Inflammatory macrophage treated with lipopolysaccharide for 1 hour (primary cell): ENCODE measurements at regions not wholly inside any gene's neighbourhood (a gene's known extent, or its start where the extent isn't known, plus 50 kb on each side); places are given as distances from the start of the nearest gene placed in this dataset.
"Not testable (repeated sequence)": the region's sequence is repeated elsewhere in the genome, so short reads cannot be mapped to it uniquely, and the experiment has no call there.

Experiments
- DNase-seq, 2 donors: peaks; one replicate each; pipeline ENCODE4 v3.0.0-alpha.2; 2020 to 2022

GRCh38 chr10:25076506-25077177, 60.2 kb downstream of the THNSL1 start:
- DNase-seq = no peak

- DNase-seq = peak; percentile 58 to 81
Measured at GRCh38 chr10:25078658-25079431, 62.4 kb downstream of the THNSL1 start.

GRCh38 chr10:25080880-25081581, 64.6 kb downstream of the THNSL1 start:
- peak; percentile 52 to 82 for DNase-seq

- peak in 1 of 2 donors; percentile 6 for DNase-seq
Measured at GRCh38 chr10:25082276-25083204, 66.1 kb downstream of the THNSL1 start.

- DNase-seq = no peak
Measured at GRCh38 chr10:25083546-25084111, 67.2 kb downstream of the THNSL1 start.

- DNase-seq = no peak
Measured at GRCh38 chr10:25084447-25084846, 68.0 kb downstream of the THNSL1 start.

GRCh38 chr10:25094590-25094989, 78.2 kb downstream of the THNSL1 start:
- DNase-seq = no peak

- DNase-seq = no peak
Measured at GRCh38 chr10:25097669-25098411, 77.0 kb upstream of the GPR158 start.

GRCh38 chr10:25100141-25100540, 74.7 kb upstream of the GPR158 start:
- no peak for DNase-seq

GRCh38 chr10:25101461-25102146, 73.2 kb upstream of the GPR158 start:
- no peak for DNase-seq

- DNase-seq = no peak
Measured at GRCh38 chr10:25102147-25102822, 72.5 kb upstream of the GPR158 start.

- DNase-seq = no peak
Measured at GRCh38 chr10:25103703-25104102, 71.1 kb upstream of the GPR158 start.

GRCh38 chr10:25104441-25104840, 70.4 kb upstream of the GPR158 start:
- no peak for DNase-seq

- DNase-seq = no peak
Measured at GRCh38 chr10:25105262-25105661, 69.5 kb upstream of the GPR158 start.

GRCh38 chr10:25105743-25106260, 69.0 kb upstream of the GPR158 start:
- DNase-seq = no peak

GRCh38 chr10:25107756-25108155, 67.0 kb upstream of the GPR158 start:
- no peak for DNase-seq

GRCh38 chr10:25109896-25110295, 64.9 kb upstream of the GPR158 start:
- DNase-seq = not testable (repeated sequence)

- no peak for DNase-seq
Measured at GRCh38 chr10:25112016-25112415, 62.8 kb upstream of the GPR158 start.

GRCh38 chr10:25113191-25114035, 61.4 kb upstream of the GPR158 start:
- DNase-seq = peak; percentile 19 to 59
